Bronchial epithelial cell (primary cell): ENCODE measurements at regions not wholly inside any gene's neighbourhood (a gene's known extent, or its start where the extent isn't known, plus 50 kb on each side); places are given as distances from the start of the nearest gene placed in this dataset.

Source experiments
- DNase-seq: peaks from one replicate; pipeline ENCODE4 v3.0.0-alpha.2; 2010; ENCODE audit warnings: low read depth
- FAIRE-seq: peaks from 2 replicates; lab custom pipeline; 2011; peaks lifted over from hg19 to GRCh38; lab: Jason Lieb, UNC
- H3K27me3 ChIP-seq: 2 replicates; pipeline ENCODE4 v1.5.1; 2011; ENCODE audit warnings: low read length; ENCODE audit not compliant: control insufficient read depth, insufficient read depth
- H3K36me3 ChIP-seq: 2 replicates; pipeline ENCODE4 v1.5.1; 2011; ENCODE audit warnings: low read length; ENCODE audit not compliant: control insufficient read depth, insufficient read depth
- H3K4me3 ChIP-seq: 2 replicates; pipeline ENCODE4 v1.5.1; 2011; ENCODE audit warnings: mild to moderate bottlenecking, low read depth, low read length, control low read depth
- CTCF ChIP-seq: IDR thresholded peaks from 2 replicates; pipeline ENCODE4 v1.5.1; 2011; ENCODE audit warnings: mild to moderate bottlenecking, moderate library complexity, low read length, control low read depth, inconsistent platforms; ENCODE audit not compliant: insufficient read depth, severe bottlenecking

- DNase-seq (peak; percentile 4), FAIRE-seq (no peak)
- TF ChIP-seq CTCF: no peak
- H3K27me3 ChIP-seq: no peaks in the 10 kb centered on the region
- no peak overlapping the region for H3K4me3 ChIP-seq
- H3K36me3 ChIP-seq: no peaks in the 10 kb centered on the region
Observed at GRCh38 chr11:70751142-70751734, 352.9 kb downstream of the CTTN start.

DNA sequence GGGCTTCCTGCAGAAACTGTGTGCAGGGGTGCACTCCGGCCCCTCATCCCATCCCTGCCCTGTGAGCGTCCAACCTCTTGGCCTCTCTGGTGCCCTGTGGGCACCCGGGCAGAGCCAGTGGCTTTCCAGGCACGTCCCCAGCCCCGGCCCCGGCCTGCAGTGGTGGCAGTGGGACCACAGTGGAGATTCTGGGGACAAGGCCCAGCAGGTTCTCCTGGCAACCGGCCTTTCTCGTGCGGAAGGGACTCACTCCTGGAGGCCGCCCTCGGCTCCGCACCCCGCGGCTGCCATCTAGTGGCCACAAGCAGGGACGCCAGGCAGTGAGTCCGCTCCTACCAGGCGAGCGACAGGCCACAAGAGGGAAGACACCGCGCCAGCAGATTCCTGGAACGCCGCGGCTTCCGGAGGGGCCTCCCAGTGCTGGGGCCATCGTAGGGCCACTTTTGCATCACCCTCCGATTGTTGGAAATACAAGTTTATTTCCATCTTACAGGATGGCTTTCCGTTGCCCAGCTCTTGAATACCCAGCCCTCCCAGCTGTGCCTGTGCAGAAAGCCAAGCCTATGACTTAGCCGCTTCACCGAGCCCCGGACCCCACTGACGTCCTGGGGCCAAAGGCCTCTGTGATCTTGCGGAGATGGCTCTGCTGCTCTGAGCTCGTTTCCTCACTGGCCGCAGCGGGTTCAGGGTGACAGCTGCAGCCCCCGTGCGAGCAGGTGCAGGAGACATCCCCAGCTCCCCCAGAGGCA, 357.3 kb downstream of the CTTN start:
- H3K4me3 ChIP-seq: no peak overlapping the region
- no peaks in the 10 kb centered on the region for H3K27me3 ChIP-seq
- peak; percentile 97 for TF ChIP-seq CTCF
- no peaks in the 10 kb centered on the region for H3K36me3 ChIP-seq
- DNase-seq: peak; percentile 26
- FAIRE-seq: peak; percentile 73

GRCh38 chr11:70756341-70756740, 358.0 kb downstream of the CTTN start:
- H3K4me3 ChIP-seq: no peak overlapping the region
- TF ChIP-seq CTCF: no peak
- no peaks in the 10 kb centered on the region for H3K36me3 ChIP-seq
- FAIRE-seq: no peak
- DNase-seq: no peak
- H3K27me3 ChIP-seq: no peaks in the 10 kb centered on the region

- FAIRE-seq (no peak), DNase-seq (no peak)
Observed at GRCh38 chr11:70756756-70757155, 358.4 kb downstream of the CTTN start.

DNA sequence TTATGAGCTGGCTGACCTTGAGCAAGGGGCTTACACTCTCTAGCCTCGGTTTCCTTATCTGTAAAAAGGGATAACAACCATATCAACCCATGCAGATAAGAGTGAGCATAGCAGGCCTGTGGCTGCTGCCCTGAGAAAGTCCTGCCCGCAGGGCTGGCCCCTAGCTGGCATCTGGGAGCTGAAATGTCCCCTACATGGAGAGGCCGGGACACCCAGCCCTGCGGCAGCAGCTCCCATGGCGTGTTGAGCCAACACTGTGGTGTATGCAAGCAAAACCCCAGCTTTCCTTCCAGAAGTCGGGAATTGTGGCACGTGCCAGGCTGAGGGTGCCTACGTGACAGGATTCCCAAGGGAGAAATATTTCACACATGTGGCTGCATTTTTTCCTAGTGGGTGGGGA, 358.9 kb downstream of the CTTN start:
- Histone ChIP-seq H3K27me3 (no peaks in the 10 kb centered on the region), H3K36me3 (no peaks in the 10 kb centered on the region), H3K4me3 (no peak overlapping the region)
- TF ChIP-seq CTCF: no peak
- FAIRE-seq (no peak), DNase-seq (no peak)

More at GRCh38 chr11:70756756-70757155, 358.4 kb downstream of the CTTN start:
- no peak for TF ChIP-seq CTCF
- H3K4me3 ChIP-seq: no peak overlapping the region
- no peaks in the 10 kb centered on the region for H3K36me3 ChIP-seq
- no peaks in the 10 kb centered on the region for H3K27me3 ChIP-seq

DNA sequence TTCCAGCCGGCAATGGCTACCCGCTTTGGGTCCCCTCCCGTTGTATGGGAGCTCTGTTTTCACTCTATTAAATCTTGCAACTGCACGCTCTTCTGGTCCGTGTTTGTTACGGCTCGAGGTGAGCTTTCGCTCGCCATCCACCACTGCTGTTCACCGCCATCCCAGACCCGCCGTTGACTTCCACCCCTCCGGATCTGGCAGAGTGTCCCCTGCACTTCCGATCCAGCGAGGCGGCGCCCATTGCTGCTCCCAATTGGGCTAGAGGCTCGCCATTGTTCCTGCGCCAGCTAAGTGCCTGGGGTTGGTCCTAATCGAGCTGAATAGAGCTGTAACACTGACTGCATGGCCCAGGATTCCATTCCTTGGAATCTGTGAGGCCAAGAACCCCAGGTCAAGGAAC, 359.9 kb downstream of the CTTN start:
- FAIRE-seq: no peak
- Histone ChIP-seq H3K36me3 (no peaks in the 10 kb centered on the region), H3K4me3 (no peak overlapping the region), H3K27me3 (no peaks in the 10 kb centered on the region)
- no peak for DNase-seq
- TF ChIP-seq CTCF: no peak
